GM19035 (cell line): ENCODE measurements at regions not wholly inside any gene's neighbourhood (a gene's known extent, or its start where the extent isn't known, plus 50 kb on each side); places are given as distances from the start of the nearest gene placed in this dataset.
"Not testable (repeated sequence)": the region's sequence is repeated elsewhere in the genome, so short reads cannot be mapped to it uniquely, and the experiment has no call there.

Experiments
- ATAC-seq: cut with Tn5 transposase; IDR thresholded peaks from one replicate; pipeline ENCODE4 v1.9.1; 2021; ENCODE audit not compliant: unreplicated experiment

DNA sequence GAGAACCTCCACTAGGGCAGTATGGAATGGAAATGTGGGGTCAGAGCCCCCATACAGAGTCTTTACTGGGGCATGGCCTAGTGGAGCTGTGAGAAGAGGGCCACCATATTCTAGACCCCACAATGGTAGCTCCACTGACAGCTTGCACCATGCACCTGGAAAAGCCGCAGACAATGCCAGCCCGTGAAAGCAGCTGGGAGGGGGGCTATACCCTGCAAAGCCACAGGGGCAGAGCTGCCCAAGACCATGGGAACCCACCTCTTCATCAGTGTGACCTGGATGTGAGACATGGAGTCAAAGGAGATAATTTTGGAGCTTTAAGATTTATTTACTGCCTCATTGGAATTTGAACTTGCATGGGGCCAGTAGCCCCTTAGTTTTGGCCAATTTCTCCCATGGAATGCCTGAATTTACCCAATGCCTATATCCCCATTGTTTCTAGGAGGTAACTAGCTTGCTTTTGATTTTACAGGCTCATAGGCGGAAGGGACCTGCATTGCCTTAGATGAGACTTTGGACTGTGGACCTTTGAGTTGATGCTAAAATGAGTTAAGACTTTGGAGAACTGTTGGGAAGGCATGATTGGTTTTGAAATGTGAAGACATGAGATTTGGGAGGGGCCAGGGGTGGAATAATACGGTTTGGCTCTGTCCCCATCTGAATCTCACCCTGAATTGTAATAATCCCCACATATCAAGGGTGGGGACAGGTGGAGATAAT lies 89.4 kb upstream of the MAMLD1 start:
- ATAC-seq, result not testable (repeated sequence)

- ATAC-seq, result no peak
These were observed 80.2 kb upstream of the MAMLD1 start for GRCh38 chrX:150282953-150283352.

GRCh38 chrX:150291014-150291413 lies 72.1 kb upstream of the MAMLD1 start:
- no peak for ATAC-seq

GRCh38 chrX:150293311-150294013 lies 69.7 kb upstream of the MAMLD1 start:
- no peak for ATAC-seq

GRCh38 chrX:150298841-150299551 lies 64.1 kb upstream of the MAMLD1 start:
- ATAC-seq, result no peak

- no peak for ATAC-seq
These were observed 63.5 kb upstream of the MAMLD1 start for GRCh38 chrX:150299579-150299978.

GRCh38 chrX:150303386-150304097 lies 59.6 kb upstream of the MAMLD1 start:
- no peak for ATAC-seq

- no peak for ATAC-seq
These were observed 57.1 kb upstream of the MAMLD1 start for GRCh38 chrX:150306002-150306401.

- no peak for ATAC-seq
These were observed 55.1 kb upstream of the MAMLD1 start for GRCh38 chrX:150308041-150308440.

DNA sequence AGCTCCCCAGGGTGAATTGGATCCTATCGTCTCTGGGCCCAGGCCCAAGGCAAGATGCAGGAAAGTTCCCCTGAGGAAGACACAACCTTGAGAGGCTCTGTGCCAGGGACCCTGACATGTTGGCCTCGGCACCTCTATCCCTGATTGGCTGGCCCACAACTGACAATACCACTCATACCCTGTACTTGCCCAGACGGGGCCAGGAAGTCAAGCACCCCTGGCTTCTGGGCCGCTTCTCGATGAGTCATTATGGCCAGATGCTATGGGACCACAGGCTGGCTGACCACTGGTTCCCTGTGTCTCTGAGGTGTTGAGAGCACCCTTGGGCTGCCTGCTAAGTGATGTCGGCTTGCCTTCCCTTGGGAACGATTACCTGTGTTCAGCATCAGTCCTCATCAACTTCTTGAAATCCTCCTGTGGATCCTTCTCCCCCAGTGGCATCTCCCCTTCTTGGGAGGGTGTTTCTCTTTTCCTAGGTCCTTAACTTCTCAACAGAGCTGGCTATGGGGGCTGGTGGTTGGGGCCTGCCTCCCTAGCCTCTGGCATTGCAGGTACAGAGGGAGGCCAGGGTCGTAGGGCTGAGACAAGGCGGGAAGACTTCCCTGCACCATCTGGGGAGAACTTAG lies 54.5 kb upstream of the MAMLD1 start:
- no peak for ATAC-seq

GRCh38 chrX:150310417-150310816 lies 52.7 kb upstream of the MAMLD1 start:
- no peak for ATAC-seq

DNA sequence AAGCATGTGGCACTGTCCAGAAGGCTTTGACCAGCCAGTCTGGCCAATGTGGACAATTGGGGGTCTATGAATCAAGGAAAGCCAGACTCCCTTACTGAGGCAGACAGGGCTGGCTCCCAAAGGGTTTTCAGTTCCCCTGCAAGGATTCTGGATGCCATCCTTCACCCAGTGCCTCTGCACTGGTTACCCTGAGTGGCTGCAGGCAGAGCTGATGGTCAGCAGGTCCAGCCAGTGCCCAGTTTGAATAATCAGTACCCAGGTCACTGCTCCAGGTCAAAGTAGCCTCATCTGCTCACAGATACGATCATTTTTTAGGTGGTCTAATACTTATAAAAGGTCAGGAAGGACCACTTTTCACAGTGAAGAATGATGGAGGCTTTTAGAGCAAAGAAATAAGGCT lies 52.2 kb upstream of the MAMLD1 start:
- no peak for ATAC-seq

DNA sequence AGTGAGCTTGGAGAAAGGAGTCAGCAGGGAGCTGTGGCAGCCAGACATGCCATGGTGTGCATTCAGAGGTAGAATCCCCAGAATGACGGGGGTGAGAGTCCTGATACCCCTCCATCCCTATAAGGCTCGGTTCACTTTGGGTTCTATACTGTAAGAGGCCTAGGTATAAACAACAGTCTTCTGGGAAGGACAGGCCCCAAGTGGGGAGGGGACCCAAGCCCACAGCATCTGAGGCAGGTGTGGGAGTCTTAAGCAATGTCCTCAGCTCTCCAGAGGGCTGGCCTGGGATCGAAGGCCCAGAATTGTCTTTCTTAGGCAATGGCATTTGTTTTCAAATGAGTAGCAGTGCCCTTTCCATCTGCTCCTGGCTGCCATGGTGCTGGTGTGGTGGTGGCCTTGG lies 50.2 kb upstream of the MAMLD1 start:
- ATAC-seq, result no peak
